RCC 7860 (cell line): ENCODE measurements at regions not wholly inside any gene's neighbourhood (a gene's known extent, or its start where the extent isn't known, plus 50 kb on each side); places are given as distances from the start of the nearest gene placed in this dataset.
A peak's percentile ranks its signal among the peaks of the same experiment; 100 is the strongest.

Source experiments
- DNase-seq: peaks from one replicate; pipeline ENCODE4 v3.0.0-alpha.2; 2015; ENCODE audit warnings: low spot score
- FAIRE-seq: peaks from 2 replicates; lab custom pipeline; 2012; peaks lifted over from hg19 to GRCh38; lab: Jason Lieb, UNC

- FAIRE-seq (peak; percentile 63), DNase-seq (peak; percentile 80)
Measured at GRCh38 chr2:207473049-207473930, 56.5 kb upstream of the CREB1 start.

GRCh38 chr2:207473931-207474235 is 55.9 kb upstream of the CREB1 start:
- no peak for DNase-seq
- FAIRE-seq = no peak

- DNase-seq (peak; percentile 47), FAIRE-seq (peak; percentile 77)
Measured at GRCh38 chr2:207474863-207475485, 54.8 kb upstream of the CREB1 start.

DNA sequence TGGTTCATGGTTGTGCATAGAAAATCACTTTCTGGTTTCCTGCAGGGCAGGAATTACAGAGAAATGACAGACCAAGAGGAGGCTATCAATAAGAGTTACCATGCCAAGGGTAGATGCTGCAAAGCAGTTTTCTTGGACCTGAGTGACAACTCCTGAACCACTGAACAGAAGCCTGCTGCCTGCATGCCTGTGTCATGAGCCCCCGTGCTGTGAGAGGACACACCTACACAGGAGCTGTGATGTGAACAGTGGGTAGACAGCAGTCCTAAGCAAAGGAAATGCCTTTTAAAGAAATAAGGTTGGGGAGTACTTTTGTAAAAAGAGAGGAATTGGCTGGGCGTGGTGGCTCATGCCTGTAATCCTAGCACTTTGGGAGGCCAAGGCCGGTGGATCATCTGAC is 54.2 kb upstream of the CREB1 start:
- FAIRE-seq (no peak), DNase-seq (no peak)

DNA sequence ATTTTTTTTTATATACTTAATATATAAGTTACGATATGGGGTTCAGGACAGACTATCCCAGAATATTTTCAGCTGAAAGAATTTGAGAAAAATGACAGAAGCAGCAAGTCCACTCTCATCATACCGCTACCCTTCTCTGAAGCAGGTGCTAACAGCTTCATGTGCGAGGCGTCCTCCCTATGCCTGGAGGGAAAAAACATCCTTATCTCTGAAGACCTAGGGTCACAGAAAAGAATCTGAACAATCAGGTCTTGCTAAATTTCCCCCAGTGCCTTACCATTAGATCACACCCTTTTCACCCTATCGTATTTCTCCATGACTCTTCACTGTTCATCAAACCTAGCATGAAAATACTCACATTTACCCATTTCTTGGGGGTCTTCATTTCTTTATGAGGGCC is 51.9 kb upstream of the CREB1 start:
- FAIRE-seq = no peak
- DNase-seq = no peak

DNA sequence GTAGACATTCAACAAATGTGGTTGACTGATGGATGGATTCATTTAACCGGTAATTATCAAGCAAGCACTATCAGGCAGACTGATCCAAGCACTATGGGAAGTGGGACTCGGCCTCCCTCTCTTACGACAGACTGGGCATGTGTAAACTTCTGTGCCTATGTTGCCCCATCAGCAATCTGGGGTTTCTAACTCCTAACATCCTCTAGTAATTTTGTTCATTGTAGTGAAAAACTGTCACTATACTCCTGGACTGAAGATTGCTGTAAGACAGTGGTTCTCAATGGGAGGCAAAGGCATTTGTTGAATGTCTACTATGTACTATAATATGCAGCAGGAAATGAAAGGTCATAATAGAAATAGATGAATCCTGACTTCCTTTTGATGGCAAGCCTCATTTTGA is 51.2 kb upstream of the CREB1 start:
- DNase-seq = no peak

GRCh38 chr2:207479198-207479785 is 50.5 kb upstream of the CREB1 start:
- DNase-seq = no peak
- no peak for FAIRE-seq

More for the DNA sequence above, 51.2 kb upstream of the CREB1 start:
- no peak for FAIRE-seq
